ENCODE measurements at regions not wholly inside any gene's neighbourhood (a gene's known extent, or its start where the extent isn't known, plus 50 kb on each side); places are given as distances from the start of the nearest gene placed in this dataset.
A peak's percentile ranks its signal among the peaks of the same experiment; 100 is the strongest.

GRCh38 chr1:90381598-90381997 is 335.5 kb downstream of the BARHL2 start:
- H3K4me3 ChIP-seq = no peak overlapping the region
- H3K4me1 ChIP-seq (replicated peaks in 1 of 2) = peaks cover 3 to 30% of the 10 kb centered on the region in 2 donors
- ATAC-seq (replicated peaks in 6 of 8) = peak in 2 of 8 experiments; percentile 31 to 38
- H3K27ac ChIP-seq = no peak overlapping the region
- WGBS, 10 experiments = 0 to 95% (median 88%) methylated on average over 1 to 4 of the region's 4 CpGs; no CpG with 5 or more reads in 1 of the 10 experiments
- in situ Hi-C loops (cut with MboI; ENCODE audit: low pct_unique_long_range_greater_than_20kb in 2 of 9, low sequenced_read_pairs in 9 of 9, unreplicated experiment in 9 of 9) = no loop called here

GRCh38 chr1:90371448-90371813 is 345.7 kb downstream of the BARHL2 start:
- 0 to 82% (median 66%) methylated on average over 1 of the region's 1 CpG; no CpG with 5 or more reads in 4 of the 10 experiments for WGBS, 10 experiments
- Histone ChIP-seq H3K4me1 (replicated peaks in 1 of 2) (no peaks in the 10 kb centered on the region), H3K27ac (no peak overlapping the region), H3K4me3 (no peak overlapping the region)
- in situ Hi-C loops (cut with MboI; ENCODE audit: low pct_unique_long_range_greater_than_20kb in 2 of 9, low sequenced_read_pairs in 9 of 9, unreplicated experiment in 9 of 9) = no loop called here
- ATAC-seq (replicated peaks in 6 of 8) = no peak

- WGBS, 10 experiments = 0 to 100% (median 87%) methylated on average over 1 to 4 of the region's 4 CpGs
- no peak overlapping the region for H3K4me3 ChIP-seq
- in situ Hi-C loops (cut with MboI; ENCODE audit: low pct_unique_long_range_greater_than_20kb in 2 of 9, low sequenced_read_pairs in 9 of 9, unreplicated experiment in 9 of 9) = no loop called here
- ATAC-seq (replicated peaks in 6 of 8) = peak in 3 of 8 experiments; percentile 94 to 99 (median 98)
- no peaks in the 10 kb centered on the region for H3K4me1 ChIP-seq (replicated peaks in 1 of 2)
- no peak overlapping the region for H3K27ac ChIP-seq
Measured at GRCh38 chr1:90370686-90371447, 346.2 kb downstream of the BARHL2 start.

- H3K4me3 ChIP-seq = no peak overlapping the region
- ATAC-seq (replicated peaks in 6 of 8) = no peak
- 75 to 100% (median 80%) methylated on average over 1 to 2 of the region's 2 CpGs; no CpG with 5 or more reads in 3 of the 10 experiments for WGBS, 10 experiments
- no peak overlapping the region for H3K27ac ChIP-seq
- in situ Hi-C loops (cut with MboI; ENCODE audit: low pct_unique_long_range_greater_than_20kb in 2 of 9, low sequenced_read_pairs in 9 of 9, unreplicated experiment in 9 of 9) = no loop called here
- no peaks in the 10 kb centered on the region for H3K4me1 ChIP-seq (replicated peaks in 1 of 2)
Measured at GRCh38 chr1:90362163-90362562, 354.9 kb downstream of the BARHL2 start.

- 40 to 100% (median 96%) methylated on average over 1 of the region's 1 CpG; no CpG with 5 or more reads in 2 of the 10 experiments for WGBS, 10 experiments
- Histone ChIP-seq H3K4me3 (no peak overlapping the region), H3K4me1 (replicated peaks in 1 of 2) (no peaks in the 10 kb centered on the region), H3K27ac (no peak overlapping the region)
- no peak for ATAC-seq (replicated peaks in 6 of 8)
- in situ Hi-C loops (cut with MboI; ENCODE audit: low pct_unique_long_range_greater_than_20kb in 2 of 9, low sequenced_read_pairs in 9 of 9, unreplicated experiment in 9 of 9) = no loop called here
Measured at GRCh38 chr1:90361026-90361425, 356.1 kb downstream of the BARHL2 start.

- no peak overlapping the region for H3K4me3 ChIP-seq
- 54 to 100% (median 83%) methylated on average over 1 to 6 of the region's 6 CpGs; no CpG with 5 or more reads in 3 of the 10 experiments for WGBS, 10 experiments
- in situ Hi-C loops (cut with MboI; ENCODE audit: low pct_unique_long_range_greater_than_20kb in 2 of 9, low sequenced_read_pairs in 9 of 9, unreplicated experiment in 9 of 9) = no loop called here
- no peak for ATAC-seq (replicated peaks in 6 of 8)
- H3K4me1 ChIP-seq (replicated peaks in 1 of 2) = no peaks in the 10 kb centered on the region
- no peak overlapping the region for H3K27ac ChIP-seq
Measured at GRCh38 chr1:90359994-90360393, 357.1 kb downstream of the BARHL2 start.

GRCh38 chr1:90358448-90358847 is 358.7 kb downstream of the BARHL2 start:
- 0 to 100% (median 98%) methylated on average over 1 to 2 of the region's 2 CpGs; no CpG with 5 or more reads in 2 of the 10 experiments for whole genome bisulfite sequencing, 10 experiments
- Histone ChIP-seq H3K27ac (no peak overlapping the region), H3K4me3 (no peak overlapping the region), H3K4me1 (replicated peaks in 1 of 2) (no peaks in the 10 kb centered on the region)
- no peak for ATAC-seq (replicated peaks in 6 of 8)
- in situ Hi-C loops (cut with MboI; ENCODE audit: low pct_unique_long_range_greater_than_20kb in 2 of 9, low sequenced_read_pairs in 9 of 9, unreplicated experiment in 9 of 9) = no loop called here

- H3K4me1 ChIP-seq (replicated peaks in 1 of 2) = no peaks in the 10 kb centered on the region
- ATAC-seq (replicated peaks in 6 of 8) = no peak
- H3K27ac ChIP-seq = no peak overlapping the region
- 8 to 100% (median 65%) methylated on average over 1 to 2 of the region's 2 CpGs for WGBS, 10 experiments
- in situ Hi-C loops (cut with MboI; ENCODE audit: low pct_unique_long_range_greater_than_20kb in 2 of 9, low sequenced_read_pairs in 9 of 9, unreplicated experiment in 9 of 9) = no loop called here
- no peak overlapping the region for H3K4me3 ChIP-seq
Measured at GRCh38 chr1:90357995-90358394, 359.1 kb downstream of the BARHL2 start.

GRCh38 chr1:90356991-90357390 is 360.1 kb downstream of the BARHL2 start:
- WGBS, 10 experiments = 18 to 96% (median 82%) methylated on average over 2 to 4 of the region's 4 CpGs; no CpG with 5 or more reads in 2 of the 10 experiments
- Histone ChIP-seq H3K4me3 (no peak overlapping the region), H3K4me1 (replicated peaks in 1 of 2) (no peaks in the 10 kb centered on the region), H3K27ac (no peak overlapping the region)
- ATAC-seq (replicated peaks in 6 of 8) = no peak
- in situ Hi-C loops (cut with MboI; ENCODE audit: low pct_unique_long_range_greater_than_20kb in 2 of 9, low sequenced_read_pairs in 9 of 9, unreplicated experiment in 9 of 9) = no loop called here

GRCh38 chr1:90356101-90356500 is 361.0 kb downstream of the BARHL2 start:
- Histone ChIP-seq H3K4me3 (no peak overlapping the region), H3K4me1 (replicated peaks in 1 of 2) (no peaks in the 10 kb centered on the region), H3K27ac (no peak overlapping the region)
- ATAC-seq (replicated peaks in 6 of 8) = no peak
- 33 to 100% (median 75%) methylated on average over 1 to 3 of the region's 3 CpGs; no CpG with 5 or more reads in 6 of the 10 experiments for WGBS, 10 experiments
- in situ Hi-C loops (cut with MboI; ENCODE audit: low pct_unique_long_range_greater_than_20kb in 2 of 9, low sequenced_read_pairs in 9 of 9, unreplicated experiment in 9 of 9) = no loop called here

GRCh38 chr1:90354704-90355103 is 359.8 kb downstream of the ZNF326 start:
- Histone ChIP-seq H3K4me1 (replicated peaks in 1 of 2) (no peaks in the 10 kb centered on the region), H3K27ac (no peak overlapping the region), H3K4me3 (no peak overlapping the region)
- in situ Hi-C loops (cut with MboI; ENCODE audit: low pct_unique_long_range_greater_than_20kb in 2 of 9, low sequenced_read_pairs in 9 of 9, unreplicated experiment in 9 of 9) = no loop called here
- 0 to 100% (median 74%) methylated on average over 1 to 2 of the region's 2 CpGs; no CpG with 5 or more reads in 1 of the 10 experiments for WGBS, 10 experiments
- ATAC-seq (replicated peaks in 6 of 8) = no peak

GRCh38 chr1:90351019-90351418 is 356.1 kb downstream of the ZNF326 start:
- ATAC-seq (replicated peaks in 6 of 8) = no peak
- H3K4me3 ChIP-seq = no peak overlapping the region
- H3K4me1 ChIP-seq (replicated peaks in 1 of 2) = no peaks in the 10 kb centered on the region
- H3K27ac ChIP-seq = no peak overlapping the region
- 0 to 86% (median 44%) methylated on average over 1 to 2 of the region's 2 CpGs; no CpG with 5 or more reads in 4 of the 10 experiments for WGBS, 10 experiments
- in situ Hi-C loops (cut with MboI; ENCODE audit: low pct_unique_long_range_greater_than_20kb in 2 of 9, low sequenced_read_pairs in 9 of 9, unreplicated experiment in 9 of 9) = no loop called here

- Histone ChIP-seq H3K4me3 (no peak overlapping the region), H3K27ac (no peak overlapping the region), H3K4me1 (replicated peaks in 1 of 2) (no peaks in the 10 kb centered on the region)
- no peak for ATAC-seq (replicated peaks in 6 of 8)
- 0 to 75% (median 63%) methylated on average over 1 to 4 of the region's 4 CpGs; no CpG with 5 or more reads in 7 of the 10 experiments for WGBS, 10 experiments
- in situ Hi-C loops (cut with MboI; ENCODE audit: low pct_unique_long_range_greater_than_20kb in 2 of 9, low sequenced_read_pairs in 9 of 9, unreplicated experiment in 9 of 9) = no loop called here
Measured at GRCh38 chr1:90349510-90349909, 354.6 kb downstream of the ZNF326 start.

- in situ Hi-C loops (cut with MboI; ENCODE audit: low pct_unique_long_range_greater_than_20kb in 2 of 9, low sequenced_read_pairs in 9 of 9, unreplicated experiment in 9 of 9) = no loop called here
- no peak overlapping the region for H3K27ac ChIP-seq
- ATAC-seq (replicated peaks in 6 of 8) = no peak
- 0 to 100% (median 89%) methylated on average over 1 of the region's 1 CpG for WGBS, 10 experiments
- H3K4me3 ChIP-seq = no peak overlapping the region
- H3K4me1 ChIP-seq (replicated peaks in 1 of 2) = no peaks in the 10 kb centered on the region
Measured at GRCh38 chr1:90348934-90349333, 354.0 kb downstream of the ZNF326 start.

All from motor neuron (in vitro differentiated cells).